ENCODE measurements at regions not wholly inside any gene's neighbourhood (a gene's known extent, or its start where the extent isn't known, plus 50 kb on each side); places are given as distances from the start of the nearest gene placed in this dataset.

DNA sequence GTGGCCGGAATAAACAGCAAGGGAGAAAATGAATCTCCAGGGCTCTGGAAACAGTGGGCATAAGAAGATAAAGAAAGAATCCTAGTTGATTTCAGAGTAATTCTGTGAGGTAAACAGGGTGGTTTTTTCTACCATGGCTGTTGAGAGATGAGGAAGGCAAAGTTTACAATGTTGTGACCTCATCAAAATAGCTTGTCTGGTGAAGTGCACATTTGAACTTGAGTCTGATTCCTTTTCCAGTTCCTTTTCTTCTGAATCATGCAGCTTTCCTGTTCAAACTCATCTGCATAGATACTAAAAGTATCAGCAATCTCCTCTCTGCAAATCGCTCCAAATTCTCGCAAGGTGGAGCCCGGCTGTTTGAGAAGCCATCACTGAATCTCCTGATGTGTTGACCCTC is 161.7 kb downstream of the PLPP3 start:
- no peak for TF ChIP-seq POLR2A (IDR thresholded peaks at IDR 0.05)
- TF ChIP-seq, protein P1, sequence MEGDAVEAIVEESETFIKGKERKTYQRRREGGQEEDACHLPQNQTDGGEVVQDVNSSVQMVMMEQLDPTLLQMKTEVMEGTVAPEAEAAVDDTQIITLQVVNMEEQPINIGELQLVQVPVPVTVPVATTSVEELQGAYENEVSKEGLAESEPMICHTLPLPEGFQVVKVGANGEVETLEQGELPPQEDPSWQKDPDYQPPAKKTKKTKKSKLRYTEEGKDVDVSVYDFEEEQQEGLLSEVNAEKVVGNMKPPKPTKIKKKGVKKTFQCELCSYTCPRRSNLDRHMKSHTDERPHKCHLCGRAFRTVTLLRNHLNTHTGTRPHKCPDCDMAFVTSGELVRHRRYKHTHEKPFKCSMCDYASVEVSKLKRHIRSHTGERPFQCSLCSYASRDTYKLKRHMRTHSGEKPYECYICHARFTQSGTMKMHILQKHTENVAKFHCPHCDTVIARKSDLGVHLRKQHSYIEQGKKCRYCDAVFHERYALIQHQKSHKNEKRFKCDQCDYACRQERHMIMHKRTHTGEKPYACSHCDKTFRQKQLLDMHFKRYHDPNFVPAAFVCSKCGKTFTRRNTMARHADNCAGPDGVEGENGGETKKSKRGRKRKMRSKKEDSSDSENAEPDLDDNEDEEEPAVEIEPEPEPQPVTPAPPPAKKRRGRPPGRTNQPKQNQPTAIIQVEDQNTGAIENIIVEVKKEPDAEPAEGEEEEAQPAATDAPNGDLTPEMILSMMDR (IDR thresholded peaks at IDR 0.05): no peak
